ENCODE measurements at regions not wholly inside any gene's neighbourhood (a gene's known extent, or its start where the extent isn't known, plus 50 kb on each side); places are given as distances from the start of the nearest gene placed in this dataset.

GRCh38 chr13:111642156-111642767 lies 321.8 kb downstream of the TEX29 start:
- TF ChIP-seq, protein P1, sequence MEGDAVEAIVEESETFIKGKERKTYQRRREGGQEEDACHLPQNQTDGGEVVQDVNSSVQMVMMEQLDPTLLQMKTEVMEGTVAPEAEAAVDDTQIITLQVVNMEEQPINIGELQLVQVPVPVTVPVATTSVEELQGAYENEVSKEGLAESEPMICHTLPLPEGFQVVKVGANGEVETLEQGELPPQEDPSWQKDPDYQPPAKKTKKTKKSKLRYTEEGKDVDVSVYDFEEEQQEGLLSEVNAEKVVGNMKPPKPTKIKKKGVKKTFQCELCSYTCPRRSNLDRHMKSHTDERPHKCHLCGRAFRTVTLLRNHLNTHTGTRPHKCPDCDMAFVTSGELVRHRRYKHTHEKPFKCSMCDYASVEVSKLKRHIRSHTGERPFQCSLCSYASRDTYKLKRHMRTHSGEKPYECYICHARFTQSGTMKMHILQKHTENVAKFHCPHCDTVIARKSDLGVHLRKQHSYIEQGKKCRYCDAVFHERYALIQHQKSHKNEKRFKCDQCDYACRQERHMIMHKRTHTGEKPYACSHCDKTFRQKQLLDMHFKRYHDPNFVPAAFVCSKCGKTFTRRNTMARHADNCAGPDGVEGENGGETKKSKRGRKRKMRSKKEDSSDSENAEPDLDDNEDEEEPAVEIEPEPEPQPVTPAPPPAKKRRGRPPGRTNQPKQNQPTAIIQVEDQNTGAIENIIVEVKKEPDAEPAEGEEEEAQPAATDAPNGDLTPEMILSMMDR (IDR thresholded peaks at IDR 0.05; ENCODE audit: borderline replicate concordance, control extremely low read depth, extremely low read depth, insufficient read depth, missing control alignments) = no peak
- no peak for DNase-seq (ENCODE audit: low spot score)
- in situ Hi-C loops (cut with MboI; ENCODE audit: low sequenced_read_pairs, unreplicated experiment) = no loop called here

DNA sequence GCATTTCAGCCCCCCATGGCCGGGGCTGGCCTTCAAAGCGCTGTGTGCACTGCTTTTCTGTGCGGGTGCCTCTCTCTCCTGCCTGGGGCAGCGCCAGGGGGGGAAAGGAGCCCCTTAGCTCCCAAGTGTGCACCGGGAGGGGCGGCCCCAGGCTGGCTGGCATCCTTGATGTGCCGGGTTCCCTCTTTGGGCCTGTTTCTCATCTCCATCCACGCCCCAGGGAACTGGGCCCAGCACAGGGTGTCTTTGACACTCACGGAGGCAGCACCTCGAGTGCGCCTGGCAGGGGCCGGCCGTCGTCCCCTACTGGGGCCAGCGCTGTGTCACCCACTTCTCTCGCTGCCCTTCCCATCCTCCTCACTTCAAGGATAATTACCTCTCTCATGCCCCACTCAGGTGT lies 324.3 kb downstream of the TEX29 start:
- in situ Hi-C loops (cut with MboI; ENCODE audit: low sequenced_read_pairs, unreplicated experiment) = no loop called here
- TF ChIP-seq, protein P1 (IDR thresholded peaks at IDR 0.05; ENCODE audit: borderline replicate concordance, control extremely low read depth, extremely low read depth, insufficient read depth, missing control alignments) = no peak
- DNase-seq (ENCODE audit: low spot score) = no peak

DNA sequence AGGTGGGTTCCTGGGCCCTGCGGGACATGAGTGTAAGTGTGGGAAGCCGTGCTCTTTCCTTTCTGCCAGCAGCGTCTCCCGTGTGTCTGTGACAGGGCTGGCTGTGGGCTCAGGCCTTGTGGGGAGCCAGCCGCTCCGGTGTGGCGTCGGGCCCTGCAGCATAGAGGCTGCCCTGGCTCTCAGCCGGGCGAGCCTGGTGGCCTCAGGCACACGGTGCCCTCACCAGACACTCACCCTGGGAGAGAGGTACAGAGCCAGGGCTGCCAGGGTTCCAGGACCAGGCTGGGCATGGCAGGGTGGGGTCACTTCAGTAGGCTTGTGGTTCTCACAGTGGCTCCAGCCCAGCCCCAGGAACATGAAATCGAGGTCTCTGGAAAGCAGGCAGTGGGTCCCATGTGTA lies 324.8 kb downstream of the TEX29 start:
- TF ChIP-seq, protein P1 (IDR thresholded peaks at IDR 0.05; ENCODE audit: borderline replicate concordance, control extremely low read depth, extremely low read depth, insufficient read depth, missing control alignments) = no peak
- in situ Hi-C loops (cut with MboI; ENCODE audit: low sequenced_read_pairs, unreplicated experiment) = no loop called here
- no peak for DNase-seq (ENCODE audit: low spot score)

GRCh38 chr13:111645598-111646455 lies 325.4 kb downstream of the TEX29 start:
- DNase-seq (ENCODE audit: low spot score) = no peak
- TF ChIP-seq, protein P1 (IDR thresholded peaks at IDR 0.05; ENCODE audit: borderline replicate concordance, control extremely low read depth, extremely low read depth, insufficient read depth, missing control alignments) = no peak
- in situ Hi-C loops (cut with MboI; ENCODE audit: low sequenced_read_pairs, unreplicated experiment) = no loop called here

DNA sequence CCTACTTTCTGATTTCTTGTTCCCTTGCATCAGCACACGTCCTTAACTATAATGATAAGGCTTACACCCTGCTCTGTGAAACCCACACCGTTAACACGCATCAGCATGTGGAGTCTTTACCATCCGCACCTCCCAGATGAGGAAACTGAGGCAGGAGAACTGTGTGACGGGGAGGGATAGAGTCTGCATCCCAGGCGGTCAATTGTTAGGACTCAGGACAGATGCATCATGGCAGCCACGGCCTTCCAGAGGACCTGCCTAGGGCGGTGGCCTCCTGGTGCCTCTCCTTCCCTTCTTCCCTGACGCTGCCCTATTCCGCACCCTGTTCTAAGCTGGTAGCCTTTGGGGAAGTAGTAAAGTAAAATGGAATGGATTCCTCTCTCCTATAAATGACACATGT lies 326.0 kb downstream of the TEX29 start:
- DNase-seq (ENCODE audit: low spot score) = no peak
- in situ Hi-C loops (cut with MboI; ENCODE audit: low sequenced_read_pairs, unreplicated experiment) = no loop called here
- TF ChIP-seq, protein P1 (IDR thresholded peaks at IDR 0.05; ENCODE audit: borderline replicate concordance, control extremely low read depth, extremely low read depth, insufficient read depth, missing control alignments) = no peak

GRCh38 chr13:111648885-111649284 lies 328.4 kb downstream of the TEX29 start:
- in situ Hi-C loops (cut with MboI; ENCODE audit: low sequenced_read_pairs, unreplicated experiment) = no loop called here
- TF ChIP-seq, protein P1 (IDR thresholded peaks at IDR 0.05; ENCODE audit: borderline replicate concordance, control extremely low read depth, extremely low read depth, insufficient read depth, missing control alignments) = no peak
- DNase-seq (ENCODE audit: low spot score) = no peak

Measured in GM13976 (cell line).